Body of pancreas (tissue), 4 donors: ENCODE measurements at regions not wholly inside any gene's neighbourhood (a gene's known extent, or its start where the extent isn't known, plus 50 kb on each side); places are given as distances from the start of the nearest gene placed in this dataset.
"Not testable (repeated sequence)": the region's sequence is repeated elsewhere in the genome, so short reads cannot be mapped to it uniquely, and the experiment has no call there.

Source experiments
- ATAC-seq: fragments of 150-250 bp; one replicate; pipeline ENCODE4 v1.9.1; 2016
- DNase-seq, 4 donors: peaks; one replicate each; pipeline ENCODE4 v3.0.0-alpha.2; 2019
- H3K27ac ChIP-seq, 4 donors: fragments of 200-600 bp; sonication (generic); 1 replicate in 3 of 4; 2 replicates in 1 of 4; pipeline versions ENCODE4 v1.5.1 to v1.6.1; 2016 to 2019; ENCODE audit warnings: mild to moderate bottlenecking in 1 of 4, mixed read lengths in 1 of 4, moderate library complexity in 1 of 4
- H3K27me3 ChIP-seq, 2 donors: fragments of 200-600 bp; sonication (generic); one replicate each; pipeline ENCODE4 v1.6.0; 2016; ENCODE audit warnings: mild to moderate bottlenecking in 1 of 2
- H3K36me3 ChIP-seq, 2 donors: fragments of 200-600 bp; sonication (generic); replicated peaks in 1 of 2; 2 replicates each; pipeline ENCODE4 v1.5.1; 2016; ENCODE audit warnings: low read depth in 2 of 2; ENCODE audit not compliant: insufficient read depth in 1 of 2
- H3K4me1 ChIP-seq: fragments of 200-600 bp; sonication (generic); one replicate; pipeline ENCODE4 v1.6.0; 2016
- H3K4me3 ChIP-seq, 2 donors: fragments of 200-600 bp; sonication (generic); 1 replicate in 1 of 2; 2 replicates in 1 of 2; pipeline ENCODE4 v1.5.1; 2016 to 2019
- H3K9me3 ChIP-seq, 3 donors: fragments of 200-600 bp; sonication (generic); 1 replicate in 2 of 3; 2 replicates in 1 of 3; pipeline ENCODE4 v1.5.1; 2016
- POLR2A ChIP-seq, 3 donors: fragments of 450-650 bp; IDR thresholded peaks; one replicate each; pipeline ENCODE4 v1.6.1; 2016; ENCODE audit warnings: antibody characterized with exemption in 3 of 3, mild to moderate bottlenecking in 2 of 3
- WGBS, 2 donors: methylation state at CpG; one replicate each; pipeline ENCODE4 v1.1.5; 2017; 5-methylcytosine and 5-hydroxymethylcytosine counted together
- intact Hi-C: fragments of 100-400 bp; cut with DNase I; formaldehyde crosslinking; loops from one replicate; pipeline ENCODE4 v1.15.1; 2023
- TF ChIP-seq, protein P1 (sequence below), 7 experiments: fragments of 450-650 bp in 4 of 7; fragments of 200-600 bp in 3 of 7; sonication (generic) in 3 of 7; IDR thresholded peaks; one replicate each; pipeline ENCODE4 v1.5.1; 2016 to 2019; ENCODE audit warnings: antibody characterized with exemption in 7 of 7

DNA sequence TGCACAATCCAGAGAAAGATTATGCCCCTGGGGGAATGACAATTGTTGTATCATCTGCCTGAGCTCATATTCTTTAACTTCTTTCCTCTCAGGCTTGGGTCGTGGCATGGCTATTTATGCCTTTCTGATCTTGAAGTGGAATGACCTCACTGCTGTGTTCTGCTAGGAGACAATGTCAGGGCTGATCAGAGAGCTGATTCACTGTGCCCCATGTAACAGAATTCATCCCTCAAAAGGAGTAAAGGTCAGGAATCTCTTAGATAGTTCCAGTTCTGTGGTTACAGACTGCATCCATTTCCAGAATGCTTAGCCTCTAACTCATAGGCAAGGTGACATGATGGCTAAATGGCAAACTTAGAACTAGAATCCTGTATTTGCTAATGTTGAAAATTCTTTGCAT is 511.7 kb upstream of the CNTNAP5 start:
- Histone ChIP-seq H3K9me3 (no peaks in the 10 kb centered on the region), H3K4me1 (no peaks in the 10 kb centered on the region), H3K4me3 (no peak overlapping the region), H3K36me3 (no peaks in the 10 kb centered on the region), H3K27me3 (no peaks in the 10 kb centered on the region), H3K27ac (no peak overlapping the region)
- DNase-seq (no peak), ATAC-seq (no peak)
- intact Hi-C loops: no loop called here
- whole genome bisulfite sequencing, 2 donors: 19 to 22% methylated on average over 1 of the region's 1 CpG
- no peak for TF ChIP-seq POLR2A (IDR thresholded peaks at IDR 0.05)
- TF ChIP-seq, protein P1, sequence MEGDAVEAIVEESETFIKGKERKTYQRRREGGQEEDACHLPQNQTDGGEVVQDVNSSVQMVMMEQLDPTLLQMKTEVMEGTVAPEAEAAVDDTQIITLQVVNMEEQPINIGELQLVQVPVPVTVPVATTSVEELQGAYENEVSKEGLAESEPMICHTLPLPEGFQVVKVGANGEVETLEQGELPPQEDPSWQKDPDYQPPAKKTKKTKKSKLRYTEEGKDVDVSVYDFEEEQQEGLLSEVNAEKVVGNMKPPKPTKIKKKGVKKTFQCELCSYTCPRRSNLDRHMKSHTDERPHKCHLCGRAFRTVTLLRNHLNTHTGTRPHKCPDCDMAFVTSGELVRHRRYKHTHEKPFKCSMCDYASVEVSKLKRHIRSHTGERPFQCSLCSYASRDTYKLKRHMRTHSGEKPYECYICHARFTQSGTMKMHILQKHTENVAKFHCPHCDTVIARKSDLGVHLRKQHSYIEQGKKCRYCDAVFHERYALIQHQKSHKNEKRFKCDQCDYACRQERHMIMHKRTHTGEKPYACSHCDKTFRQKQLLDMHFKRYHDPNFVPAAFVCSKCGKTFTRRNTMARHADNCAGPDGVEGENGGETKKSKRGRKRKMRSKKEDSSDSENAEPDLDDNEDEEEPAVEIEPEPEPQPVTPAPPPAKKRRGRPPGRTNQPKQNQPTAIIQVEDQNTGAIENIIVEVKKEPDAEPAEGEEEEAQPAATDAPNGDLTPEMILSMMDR (IDR thresholded peaks at IDR 0.05): no peak

DNA sequence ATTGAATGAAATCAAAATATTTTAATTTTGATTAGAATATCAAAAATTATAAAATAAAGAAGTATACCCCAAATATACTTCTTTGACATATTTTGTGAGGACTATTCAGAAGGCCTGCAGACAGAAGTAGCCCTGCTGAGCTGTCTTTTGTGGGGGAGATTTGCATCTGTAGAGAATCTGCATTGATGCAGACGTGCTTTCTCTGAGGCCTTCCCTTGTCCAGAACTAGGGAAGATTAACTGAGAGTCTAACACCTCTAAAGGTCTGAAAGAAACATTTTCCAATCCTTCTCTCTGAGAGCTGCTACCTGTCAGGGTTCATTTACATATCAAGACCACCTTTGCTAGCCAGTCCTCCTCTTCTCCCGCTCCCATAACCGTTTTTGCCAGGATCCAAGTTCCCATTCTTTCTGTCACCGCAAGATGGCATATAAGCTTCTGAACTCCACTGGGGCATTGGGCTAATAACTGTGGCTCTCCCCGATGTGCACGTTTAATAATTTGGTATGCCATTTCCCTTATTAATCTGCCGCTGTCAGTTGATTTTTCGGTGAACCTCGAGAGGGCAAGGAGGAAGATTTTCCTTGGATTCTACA is 510.4 kb upstream of the CNTNAP5 start:
- Histone ChIP-seq H3K4me1 (no peaks in the 10 kb centered on the region), H3K9me3 (no peaks in the 10 kb centered on the region), H3K27me3 (no peaks in the 10 kb centered on the region), H3K27ac (no peak overlapping the region), H3K36me3 (no peaks in the 10 kb centered on the region), H3K4me3 (no peak overlapping the region)
- DNase-seq (no peak), ATAC-seq (no peak)
- 53% methylated on average over 9 of the region's 9 CpGs for WGBS, 2 donors
- intact Hi-C loops: no loop called here
- TF ChIP-seq POLR2A (IDR thresholded peaks at IDR 0.05): no peak
- TF ChIP-seq, protein P1 (IDR thresholded peaks at IDR 0.05): peak in 2 of 7 experiments; percentile 12 to 13

DNA sequence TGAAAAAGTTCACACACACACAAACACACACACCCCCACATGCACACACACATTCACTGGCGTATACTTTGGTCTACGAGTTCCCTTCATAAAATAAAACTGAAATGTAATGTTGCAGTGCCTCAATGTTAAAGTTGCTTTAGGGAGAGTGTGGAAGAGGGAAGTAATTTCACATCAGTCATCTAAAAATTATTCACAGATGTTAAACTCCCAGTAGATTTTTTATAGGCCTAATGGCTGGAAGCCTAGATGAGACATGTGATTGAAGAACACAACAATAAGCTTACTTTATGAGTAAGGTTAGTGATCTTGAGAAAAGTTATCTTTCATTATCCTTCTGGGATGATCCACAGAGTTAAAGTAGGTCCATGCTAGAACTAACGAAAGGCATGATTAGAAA is 506.7 kb upstream of the CNTNAP5 start:
- Histone ChIP-seq H3K4me1 (no peaks in the 10 kb centered on the region), H3K9me3 (no peaks in the 10 kb centered on the region), H3K36me3 (no peaks in the 10 kb centered on the region), H3K27ac (no peak overlapping the region), H3K4me3 (no peak overlapping the region), H3K27me3 (no peaks in the 10 kb centered on the region)
- ATAC-seq (no peak), DNase-seq (no peak)
- intact Hi-C loops: no loop called here
- TF ChIP-seq, protein P1 (IDR thresholded peaks at IDR 0.05): no peak
- TF ChIP-seq POLR2A (IDR thresholded peaks at IDR 0.05): no peak
- 63 to 64% methylated on average over 3 of the region's 3 CpGs for WGBS, 2 donors

DNA sequence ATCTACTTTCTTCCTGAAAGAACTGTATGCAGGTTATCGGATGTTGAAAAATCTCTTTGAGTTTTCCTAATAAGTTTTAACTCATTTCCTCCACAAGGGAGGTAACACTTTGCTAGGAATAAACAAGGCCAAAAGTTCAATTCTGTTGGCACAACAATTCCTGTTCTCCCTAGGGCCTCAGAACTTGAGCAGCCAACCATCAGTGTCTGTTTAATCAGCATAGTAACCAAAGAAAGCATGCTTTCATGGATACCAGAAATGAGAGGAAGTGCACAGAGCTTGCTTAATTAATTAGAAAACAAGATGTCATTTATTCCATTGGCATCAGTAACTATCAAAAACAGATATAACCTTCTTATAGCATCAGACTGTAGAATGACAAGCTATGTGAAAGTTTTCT is 503.2 kb upstream of the CNTNAP5 start:
- Histone ChIP-seq H3K36me3 (no peaks in the 10 kb centered on the region), H3K4me3 (no peak overlapping the region), H3K27ac (no peak overlapping the region), H3K4me1 (no peaks in the 10 kb centered on the region), H3K27me3 (no peaks in the 10 kb centered on the region), H3K9me3 (no peaks in the 10 kb centered on the region)
- 24 to 39% methylated on average over 1 of the region's 1 CpG for WGBS, 2 donors
- DNase-seq (no peak), ATAC-seq (no peak)
- intact Hi-C loops: no loop called here
- TF ChIP-seq POLR2A (IDR thresholded peaks at IDR 0.05): no peak
- TF ChIP-seq, protein P1 (IDR thresholded peaks at IDR 0.05): no peak

DNA sequence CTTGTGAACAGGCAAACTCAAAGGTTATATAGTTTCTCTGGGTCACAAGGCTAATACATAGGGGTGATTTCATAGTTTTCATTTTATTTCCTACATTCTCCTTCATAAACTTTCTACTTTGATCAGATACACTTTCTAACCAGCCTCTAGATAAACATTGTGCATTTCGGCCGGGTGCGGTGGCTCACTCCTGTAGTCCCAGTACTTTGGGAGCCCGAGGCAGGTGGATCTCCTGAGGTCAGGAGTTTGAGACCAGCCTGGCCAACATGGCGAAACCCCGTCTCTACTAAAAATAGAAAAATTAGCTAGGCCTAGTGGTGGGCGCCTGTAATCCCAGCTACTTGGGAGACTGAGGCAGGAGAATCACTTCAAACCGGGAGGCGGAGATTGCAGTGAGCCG is 502.6 kb upstream of the CNTNAP5 start:
- H3K9me3 ChIP-seq, intact Hi-C loops, H3K27me3 ChIP-seq, H3K36me3 ChIP-seq, DNase-seq, ATAC-seq, H3K4me3 ChIP-seq, H3K4me1 ChIP-seq, H3K27ac ChIP-seq: not testable (repeated sequence)
- 73 to 79% methylated on average over 10 of the region's 10 CpGs for WGBS, 2 donors
